Colonic mucosa (tissue), 4 donors: ENCODE measurements at regions not wholly inside any gene's neighbourhood (a gene's known extent, or its start where the extent isn't known, plus 50 kb on each side); places are given as distances from the start of the nearest gene placed in this dataset.

Experiments used
- DNase-seq: peaks from one replicate; pipeline ENCODE4 v3.0.0-alpha.2; 2020
- H3K27ac ChIP-seq: fragments of 200-600 bp; one replicate; pipeline ENCODE4 v1.8.0; 2021
- H3K27me3 ChIP-seq: fragments of 200-600 bp; one replicate; pipeline ENCODE4 v1.8.0; 2021
- H3K36me3 ChIP-seq: fragments of 200-600 bp; one replicate; pipeline ENCODE4 v1.8.0; 2021
- H3K4me1 ChIP-seq: fragments of 200-600 bp; one replicate; pipeline ENCODE4 v1.8.0; 2021; ENCODE audit warnings: mild to moderate bottlenecking
- H3K4me3 ChIP-seq: fragments of 200-600 bp; one replicate; pipeline ENCODE4 v1.8.0; 2021
- H3K9ac ChIP-seq, 2 donors: one replicate each; pipeline ENCODE4 v1.7.0; 2013; ENCODE audit warnings: control low read depth in 2 of 2, low read depth in 2 of 2, low read length in 2 of 2
- H3K9me3 ChIP-seq: fragments of 200-600 bp; one replicate; pipeline ENCODE4 v1.8.0; 2021
- CTCF ChIP-seq: fragments of 200-600 bp; IDR thresholded peaks from one replicate; pipeline ENCODE4 v1.8.0; 2022; ENCODE audit warnings: antibody characterized with exemption, mild to moderate bottlenecking
- intact Hi-C: fragments of 100-400 bp; cut with DNase I; formaldehyde crosslinking; loops from one replicate; pipeline ENCODE4 v1.14.1; 2022
- donor health status: healthy.
- donor health status: DM: no; HTN: no; CAD: no.
- donor health status: DM: no; HTN: no; CAD: no.

- H3K36me3 ChIP-seq = no peaks in the 10 kb centered on the region
- no peak overlapping the region for H3K27ac ChIP-seq
- H3K4me3 ChIP-seq = no peak overlapping the region
- no peak for DNase-seq
- H3K27me3 ChIP-seq = no peaks in the 10 kb centered on the region
- no peak for TF ChIP-seq CTCF
- no peaks in the 10 kb centered on the region for H3K4me1 ChIP-seq
- intact Hi-C loops = no loop called here
- no peak overlapping the region for H3K9ac ChIP-seq
- H3K9me3 ChIP-seq = no peaks in the 10 kb centered on the region
Observed at GRCh38 chr4:81375745-81376144, 96.0 kb downstream of the RASGEF1B start.

GRCh38 chr4:81369886-81370285, 101.8 kb downstream of the RASGEF1B start:
- Histone ChIP-seq H3K9ac (no peak overlapping the region), H3K9me3 (no peaks in the 10 kb centered on the region), H3K27me3 (no peaks in the 10 kb centered on the region), H3K4me3 (no peak overlapping the region), H3K4me1 (no peaks in the 10 kb centered on the region), H3K27ac (no peak overlapping the region), H3K36me3 (no peaks in the 10 kb centered on the region)
- no peak for DNase-seq
- intact Hi-C loops = no loop called here
- no peak for TF ChIP-seq CTCF

GRCh38 chr4:81366779-81367178, 104.9 kb downstream of the RASGEF1B start:
- no peak for TF ChIP-seq CTCF
- Histone ChIP-seq H3K36me3 (no peaks in the 10 kb centered on the region), H3K27me3 (no peaks in the 10 kb centered on the region), H3K4me1 (no peaks in the 10 kb centered on the region), H3K9me3 (no peaks in the 10 kb centered on the region), H3K4me3 (no peak overlapping the region), H3K27ac (no peak overlapping the region), H3K9ac (no peak overlapping the region)
- no peak for DNase-seq
- intact Hi-C loops = no loop called here

GRCh38 chr4:81360737-81361136, 111.0 kb downstream of the RASGEF1B start:
- no peak overlapping the region for H3K4me3 ChIP-seq
- TF ChIP-seq CTCF = no peak
- DNase-seq = no peak
- no peaks in the 10 kb centered on the region for H3K9me3 ChIP-seq
- H3K4me1 ChIP-seq = no peaks in the 10 kb centered on the region
- intact Hi-C loops = no loop called here
- H3K27me3 ChIP-seq = no peaks in the 10 kb centered on the region
- no peak overlapping the region for H3K9ac ChIP-seq
- no peak overlapping the region for H3K27ac ChIP-seq
- H3K36me3 ChIP-seq = no peaks in the 10 kb centered on the region

- intact Hi-C loops = loop anchor here (10.0 kb wide), 1 partner anchor 94 kb away; no protein-coding TSS in a partner anchor
- H3K4me3 ChIP-seq = no peak overlapping the region
Observed at GRCh38 chr4:81359207-81359606, 112.5 kb downstream of the RASGEF1B start.

More at GRCh38 chr4:81359207-81359606, 112.5 kb downstream of the RASGEF1B start:
- no peak overlapping the region for H3K27ac ChIP-seq
- no peak for TF ChIP-seq CTCF
- H3K9me3 ChIP-seq = no peaks in the 10 kb centered on the region
- no peak for DNase-seq
- no peaks in the 10 kb centered on the region for H3K36me3 ChIP-seq
- no peak overlapping the region for H3K9ac ChIP-seq
- no peaks in the 10 kb centered on the region for H3K27me3 ChIP-seq
- no peaks in the 10 kb centered on the region for H3K4me1 ChIP-seq
